CD14-positive monocyte (primary cell): ENCODE measurements at regions not wholly inside any gene's neighbourhood (a gene's known extent, or its start where the extent isn't known, plus 50 kb on each side); places are given as distances from the start of the nearest gene placed in this dataset.

Experiments used
- DNase-seq, 3 donors: peaks; one replicate each; pipeline ENCODE4 v3.0.0-alpha.2; 2011 to 2022
- H2AFZ ChIP-seq: 2 replicates; pipeline ENCODE4 v1.6.0; 2012; ENCODE audit warnings: mild to moderate bottlenecking, low read depth, low read length, inconsistent platforms; ENCODE audit not compliant: insufficient read depth, poor library complexity, severe bottlenecking
- H3K27ac ChIP-seq, 2 donors: 1 replicate in 1 of 2; 2 replicates in 1 of 2; pipeline ENCODE4 v1.5.1; 2012 to 2013; ENCODE audit warnings: low read length in 2 of 2, control low read depth in 1 of 2, inconsistent platforms in 1 of 2, low read depth in 1 of 2, mild to moderate bottlenecking in 1 of 2
- H3K27me3 ChIP-seq, 2 donors: one replicate each; pipeline versions ENCODE4 v1.6.0 to v1.6.1; 2011 to 2013; ENCODE audit warnings: low read length in 2 of 2; ENCODE audit not compliant: control insufficient read depth in 2 of 2, insufficient read depth in 2 of 2
- H3K36me3 ChIP-seq, 2 donors: replicated peaks in 1 of 2; 1 replicate in 1 of 2; 2 replicates in 1 of 2; pipeline versions ENCODE4 v1.5.1 to v1.6.1; 2012 to 2013; ENCODE audit warnings: low read length in 2 of 2, control low read depth in 1 of 2, inconsistent platforms in 1 of 2, mild to moderate bottlenecking in 1 of 2; ENCODE audit not compliant: insufficient read depth in 2 of 2, control insufficient read depth in 1 of 2
- H3K4me1 ChIP-seq, 2 donors: 1 replicate in 1 of 2; 2 replicates in 1 of 2; pipeline versions ENCODE4 v1.5.1 to v1.6.1; 2012 to 2013; ENCODE audit warnings: low read length in 2 of 2, control low read depth in 1 of 2, inconsistent platforms in 1 of 2, mild to moderate bottlenecking in 1 of 2, moderate library complexity in 1 of 2; ENCODE audit not compliant: insufficient read depth in 2 of 2, control insufficient read depth in 1 of 2
- H3K4me2 ChIP-seq: replicated peaks from 2 replicates; pipeline ENCODE3; 2012; ENCODE audit warnings: low read length, moderate library complexity, mild to moderate bottlenecking; ENCODE audit not compliant: poor library complexity, severe bottlenecking; ENCODE audit errors: extremely low read depth
- H3K4me3 ChIP-seq, 3 experiments: fragments of 200-600 bp in 1 of 3; sonication (generic) in 1 of 3; replicated peaks in 1 of 3; 1 replicate in 2 of 3; 2 replicates in 1 of 3; pipeline ENCODE4 v1.5.1; 2011 to 2013; ENCODE audit warnings: low read length in 3 of 3, mild to moderate bottlenecking in 3 of 3, control low read depth in 2 of 3, low read depth in 2 of 3, inconsistent platforms in 1 of 3, moderate library complexity in 1 of 3
- H3K79me2 ChIP-seq: 2 replicates; pipeline ENCODE4 v1.6.0; 2012; ENCODE audit warnings: mild to moderate bottlenecking, control low read depth, inconsistent platforms, low read length, moderate library complexity; ENCODE audit not compliant: insufficient read depth
- H3K9ac ChIP-seq: 2 replicates; pipeline ENCODE4 v1.6.0; 2017; ENCODE audit warnings: low read length, mild to moderate bottlenecking; ENCODE audit not compliant: insufficient read depth, poor library complexity, severe bottlenecking
- H3K9me3 ChIP-seq, 2 donors: replicated peaks in 1 of 2; 1 replicate in 1 of 2; 2 replicates in 1 of 2; pipeline versions ENCODE4 v1.5.1 to v1.6.1; 2012 to 2013; ENCODE audit warnings: low read length in 2 of 2, control low read depth in 1 of 2; ENCODE audit not compliant: control insufficient read depth in 1 of 2, insufficient read depth in 1 of 2
- H4K20me1 ChIP-seq: 2 replicates; pipeline ENCODE4 v1.6.0; 2012; ENCODE audit warnings: mild to moderate bottlenecking, low read length, control low read depth, moderate library complexity; ENCODE audit not compliant: insufficient read depth
- H3K27ac Mint-ChIP-seq, 7 donors: one replicate each; pipeline ENCODE4 v1.8.0; 2020; ENCODE audit warnings: mild to moderate bottlenecking in 7 of 7, mixed read lengths in 7 of 7, moderate library complexity in 6 of 7, inconsistent platforms in 2 of 7
- H3K27me3 Mint-ChIP-seq, 3 donors: one replicate each; pipeline ENCODE4 v1.8.0; 2021 to 2022; ENCODE audit warnings: low read depth in 3 of 3, mild to moderate bottlenecking in 3 of 3, mixed read lengths in 3 of 3, moderate library complexity in 3 of 3, inconsistent platforms in 1 of 3
- H3K36me3 Mint-ChIP-seq, 2 donors: one replicate each; pipeline ENCODE4 v1.8.0; 2020; ENCODE audit warnings: mixed read lengths in 2 of 2, inconsistent platforms in 1 of 2, mild to moderate bottlenecking in 1 of 2
- H3K4me1 Mint-ChIP-seq: one replicate; pipeline ENCODE4 v1.8.0; 2020; ENCODE audit warnings: mild to moderate bottlenecking, mixed read lengths
- H3K4me3 Mint-ChIP-seq, 2 donors: one replicate each; pipeline ENCODE4 v1.8.0; 2020; ENCODE audit warnings: mild to moderate bottlenecking in 2 of 2, mixed read lengths in 2 of 2, moderate library complexity in 1 of 2
- H3K9me3 Mint-ChIP-seq, 7 donors: one replicate each; pipeline ENCODE4 v1.8.0; 2020 to 2022; ENCODE audit warnings: mixed read lengths in 7 of 7, mild to moderate bottlenecking in 6 of 7, moderate library complexity in 6 of 7, inconsistent platforms in 2 of 7
- WGBS: methylation state at CpG from one replicate; pipeline ENCODE4 v1.1.5; 2013; ENCODE audit warnings: missing lambda C conversion rate; ENCODE audit not compliant: insufficient coverage; 5-methylcytosine and 5-hydroxymethylcytosine counted together
- intact Hi-C, 2 donors: fragments of 100-400 bp; cut with micrococcal nuclease; formaldehyde crosslinking; loops; one replicate each; pipeline versions ENCODE4 v1.15.0 to v1.15.1; 2023
- TF ChIP-seq, protein P1 (sequence below): fragments of 200-600 bp; IDR thresholded peaks from one replicate; pipeline ENCODE4 v1.8.0; 2022; ENCODE audit warnings: antibody characterized with exemption, mild to moderate bottlenecking

DNA sequence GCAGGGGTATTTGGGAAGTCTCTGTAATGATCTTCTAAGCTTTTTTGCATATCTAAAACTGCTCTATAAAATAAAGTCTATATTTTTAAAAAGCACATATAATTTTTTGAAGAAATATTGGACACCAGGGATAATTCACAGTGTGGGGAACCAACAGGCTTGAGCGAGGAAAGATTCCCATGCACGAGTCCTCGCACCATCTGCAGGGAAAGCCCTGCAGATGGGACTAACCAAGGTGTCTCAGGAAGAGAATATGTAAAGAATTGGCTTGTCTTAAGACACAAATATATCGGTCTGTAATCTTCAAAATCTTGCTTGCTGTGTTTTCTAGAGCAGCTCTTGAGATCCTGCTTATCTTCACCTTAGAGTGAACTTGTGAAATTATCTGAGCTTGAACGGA is 77.2 kb upstream of the SEMA6D start:
- no peaks in the 10 kb centered on the region for H4K20me1 ChIP-seq
- H3K36me3 ChIP-seq = no peaks in the 10 kb centered on the region
- intact Hi-C loops = no loop called here
- no peak overlapping the region for H3K4me2 ChIP-seq
- H3K27ac ChIP-seq = no peak overlapping the region
- TF ChIP-seq, protein P1, sequence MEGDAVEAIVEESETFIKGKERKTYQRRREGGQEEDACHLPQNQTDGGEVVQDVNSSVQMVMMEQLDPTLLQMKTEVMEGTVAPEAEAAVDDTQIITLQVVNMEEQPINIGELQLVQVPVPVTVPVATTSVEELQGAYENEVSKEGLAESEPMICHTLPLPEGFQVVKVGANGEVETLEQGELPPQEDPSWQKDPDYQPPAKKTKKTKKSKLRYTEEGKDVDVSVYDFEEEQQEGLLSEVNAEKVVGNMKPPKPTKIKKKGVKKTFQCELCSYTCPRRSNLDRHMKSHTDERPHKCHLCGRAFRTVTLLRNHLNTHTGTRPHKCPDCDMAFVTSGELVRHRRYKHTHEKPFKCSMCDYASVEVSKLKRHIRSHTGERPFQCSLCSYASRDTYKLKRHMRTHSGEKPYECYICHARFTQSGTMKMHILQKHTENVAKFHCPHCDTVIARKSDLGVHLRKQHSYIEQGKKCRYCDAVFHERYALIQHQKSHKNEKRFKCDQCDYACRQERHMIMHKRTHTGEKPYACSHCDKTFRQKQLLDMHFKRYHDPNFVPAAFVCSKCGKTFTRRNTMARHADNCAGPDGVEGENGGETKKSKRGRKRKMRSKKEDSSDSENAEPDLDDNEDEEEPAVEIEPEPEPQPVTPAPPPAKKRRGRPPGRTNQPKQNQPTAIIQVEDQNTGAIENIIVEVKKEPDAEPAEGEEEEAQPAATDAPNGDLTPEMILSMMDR = no peak
- H3K9ac ChIP-seq = no peak overlapping the region
- H3K4me3 ChIP-seq = no peak overlapping the region
- no peaks in the 10 kb centered on the region for H3K27me3 ChIP-seq
- H3K9me3 Mint-ChIP-seq = peaks cover 0 to 3% (median 0%) of the 10 kb centered on the region in 7 donors
- no peaks in the 10 kb centered on the region for H3K4me1 ChIP-seq
- DNase-seq = no peak
- peaks cover 0 to 6% (median 3%) of the 10 kb centered on the region in 3 donors for H3K27me3 Mint-ChIP-seq
- no peak overlapping the region for H3K4me3 Mint-ChIP-seq
- no peak overlapping the region for H2AFZ ChIP-seq
- no peaks in the 10 kb centered on the region for H3K36me3 Mint-ChIP-seq
- no peaks in the 10 kb centered on the region for H3K9me3 ChIP-seq
- no peaks in the 10 kb centered on the region for H3K4me1 Mint-ChIP-seq
- H3K79me2 ChIP-seq = no peaks in the 10 kb centered on the region
- WGBS = 100% methylated on average over 3 of the region's 5 CpGs
- H3K27ac Mint-ChIP-seq = no peak overlapping the region

DNA sequence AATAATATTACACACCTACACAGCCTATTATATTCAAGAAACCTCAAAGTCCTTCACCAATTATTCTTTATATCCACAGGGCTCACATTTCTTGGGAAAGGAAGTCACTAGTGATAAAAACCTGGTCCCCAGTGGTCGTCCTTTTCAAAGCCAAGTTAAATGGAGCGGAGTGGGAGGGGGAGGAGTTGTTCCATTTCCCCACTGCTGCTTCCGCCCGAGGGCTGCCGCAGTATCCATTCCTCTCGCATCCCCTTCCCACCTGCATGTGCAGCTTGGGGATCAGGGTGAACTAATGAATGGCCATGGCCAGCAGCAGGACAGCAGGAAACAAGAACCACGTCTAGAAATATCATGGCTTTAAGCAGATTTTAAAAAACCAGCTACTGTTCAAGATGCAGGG is 76.4 kb upstream of the SEMA6D start:
- Mint-ChIP-seq H3K4me3 (no peak overlapping the region), H3K36me3 (no peaks in the 10 kb centered on the region), H3K4me1 (no peaks in the 10 kb centered on the region), H3K27me3 (peaks cover 0 to 6% (median 3%) of the 10 kb centered on the region in 3 donors), H3K9me3 (no peaks in the 10 kb centered on the region), H3K27ac (no peak overlapping the region)
- Histone ChIP-seq H3K79me2 (no peaks in the 10 kb centered on the region), H3K4me3 (no peak overlapping the region), H3K9ac (no peak overlapping the region), H2AFZ (no peak overlapping the region), H3K4me2 (no peak overlapping the region), H3K27me3 (no peaks in the 10 kb centered on the region), H4K20me1 (no peaks in the 10 kb centered on the region), H3K36me3 (no peaks in the 10 kb centered on the region), H3K9me3 (no peaks in the 10 kb centered on the region), H3K27ac (no peak overlapping the region), H3K4me1 (no peaks in the 10 kb centered on the region)
- intact Hi-C loops = no loop called here
- WGBS = 97% methylated on average over 5 of the region's 7 CpGs
- TF ChIP-seq, protein P1 = no peak
- DNase-seq = no peak
